Keratinocyte (primary cell): ENCODE measurements at regions not wholly inside any gene's neighbourhood (a gene's known extent, or its start where the extent isn't known, plus 50 kb on each side); places are given as distances from the start of the nearest gene placed in this dataset.

ENCODE experiments used
- DNase-seq: peaks from one replicate; pipeline ENCODE4 v3.0.0-alpha.2; 2011; ENCODE audit warnings: low read depth, missing footprints, low spot score
- FAIRE-seq: peaks from 2 replicates; lab custom pipeline; 2011; peaks lifted over from hg19 to GRCh38; lab: Jason Lieb, UNC
- H2AFZ ChIP-seq: 2 replicates; pipeline ENCODE4 v1.6.0; 2012; ENCODE audit warnings: low read length, control low read depth, inconsistent platforms; ENCODE audit not compliant: control insufficient read depth
- H3K27ac ChIP-seq: 2 replicates; pipeline ENCODE4 v1.5.1; 2011; ENCODE audit warnings: low read length; ENCODE audit not compliant: control insufficient read depth, insufficient read depth
- H3K27me3 ChIP-seq: 3 replicates; pipeline ENCODE4 v1.6.0; 2011; ENCODE audit warnings: low read length; ENCODE audit not compliant: control insufficient read depth, insufficient read depth; ENCODE audit errors: extremely low read depth
- H3K36me3 ChIP-seq, 2 experiments: 2 replicates in 1 of 2; 3 replicates in 1 of 2; pipeline ENCODE4 v1.5.1; 2011; ENCODE audit warnings: low read length in 2 of 2, mild to moderate bottlenecking in 1 of 2; ENCODE audit not compliant: control insufficient read depth in 2 of 2, insufficient read depth in 2 of 2; ENCODE audit errors: extremely low read depth in 1 of 2
- H3K4me1 ChIP-seq: 3 replicates; pipeline ENCODE4 v1.5.1; 2011; ENCODE audit warnings: low read length; ENCODE audit not compliant: control insufficient read depth, insufficient read depth; ENCODE audit errors: extremely low read depth
- H3K4me2 ChIP-seq: 3 replicates; pipeline ENCODE4 v1.6.0; 2011; ENCODE audit warnings: low read depth, low read length; ENCODE audit not compliant: control insufficient read depth, insufficient read depth; ENCODE audit errors: extremely low read depth
- H3K4me3 ChIP-seq, 3 experiments: fragments of 200-600 bp in 1 of 3; sonication (generic) in 1 of 3; 2 replicates in 2 of 3; 3 replicates in 1 of 3; pipeline ENCODE4 v1.5.1; 2011 to 2016; ENCODE audit warnings: low read length in 3 of 3, mild to moderate bottlenecking in 3 of 3, control low read depth in 2 of 3, inconsistent platforms in 1 of 3, low read depth in 1 of 3, mixed read lengths in 1 of 3, mixed run types in 1 of 3, moderate library complexity in 1 of 3; ENCODE audit not compliant: control insufficient read depth in 2 of 3, insufficient read depth in 2 of 3; ENCODE audit errors: extremely low read depth in 1 of 3
- H3K79me2 ChIP-seq: 2 replicates; pipeline ENCODE4 v1.6.0; 2012; ENCODE audit warnings: low read length; ENCODE audit not compliant: control insufficient read depth, insufficient read depth
- H3K9ac ChIP-seq: 3 replicates; pipeline ENCODE4 v1.6.0; 2011; ENCODE audit warnings: low read length; ENCODE audit not compliant: control insufficient read depth, insufficient read depth; ENCODE audit errors: extremely low read depth
- H3K9me1 ChIP-seq: 3 replicates; pipeline ENCODE4 v1.6.0; 2011; ENCODE audit warnings: low read length; ENCODE audit not compliant: control insufficient read depth, insufficient read depth; ENCODE audit errors: extremely low read depth
- H3K9me3 ChIP-seq: 2 replicates; pipeline ENCODE4 v1.5.1; 2012; ENCODE audit warnings: low read depth, low read length; ENCODE audit not compliant: control insufficient read depth
- H4K20me1 ChIP-seq: 3 replicates; pipeline ENCODE4 v1.6.0; 2011; ENCODE audit warnings: low read length; ENCODE audit not compliant: control insufficient read depth, insufficient read depth; ENCODE audit errors: extremely low read depth
- EZH2 ChIP-seq: IDR thresholded peaks from one replicate; pipeline ENCODE4 v1.6.1; 2012; ENCODE audit warnings: inconsistent platforms, mild to moderate bottlenecking, low read length, moderate library complexity
- dilution Hi-C: fragments of 300-500 bp; cut with MboI; formaldehyde crosslinking; loops from one replicate; pipeline ENCODE4 v1.7.0; 2020; ENCODE audit warnings: low sequenced_read_pairs; ENCODE audit not compliant: extremely low pct_ligation_motif_present
- TF ChIP-seq, protein P1 (sequence below), 3 experiments: IDR thresholded peaks in 1 of 3; conservative IDR thresholded peaks in 1 of 3; optimal IDR thresholded peaks in 1 of 3; 2 replicates in 2 of 3; 3 replicates in 1 of 3; pipeline versions ENCODE3 to v1.5.1; 2011; ENCODE audit warnings: low read length in 3 of 3, mild to moderate bottlenecking in 3 of 3, moderate library complexity in 2 of 3, control low read depth in 1 of 3, inconsistent platforms in 1 of 3; ENCODE audit not compliant: insufficient read depth in 2 of 3; ENCODE audit errors: extremely low read depth in 1 of 3

DNA sequence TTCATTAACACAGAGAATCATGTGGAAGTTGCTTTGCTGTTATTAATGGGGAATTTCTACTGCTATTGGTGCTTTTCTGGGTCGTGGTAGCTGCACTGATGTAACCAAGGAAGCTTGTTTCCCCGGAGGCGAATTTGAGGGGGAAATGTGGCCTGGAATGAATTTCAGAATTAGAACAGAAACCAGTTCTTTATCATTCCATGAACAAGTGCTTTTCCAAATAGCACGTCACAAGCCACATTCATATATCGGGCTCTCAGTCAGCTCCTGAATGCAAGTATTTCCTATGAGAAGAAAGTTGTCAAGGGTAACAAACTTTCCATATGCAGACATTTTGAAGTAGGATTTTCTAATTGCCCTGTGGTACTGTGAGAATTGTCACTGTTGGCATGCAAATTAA lies 1353.2 kb downstream of the AACS start:
- H4K20me1 ChIP-seq: no peaks in the 10 kb centered on the region
- H2AFZ ChIP-seq: no peak overlapping the region
- H3K4me1 ChIP-seq: no peaks in the 10 kb centered on the region
- H3K4me2 ChIP-seq: no peak overlapping the region
- FAIRE-seq (no peak), DNase-seq (no peak)
- no peaks in the 10 kb centered on the region for H3K9me3 ChIP-seq
- H3K9me1 ChIP-seq: no peaks in the 10 kb centered on the region
- no peaks in the 10 kb centered on the region for H3K27me3 ChIP-seq
- no peaks in the 10 kb centered on the region for H3K79me2 ChIP-seq
- no peaks in the 10 kb centered on the region for H3K36me3 ChIP-seq
- TF ChIP-seq EZH2: no peak
- TF ChIP-seq, protein P1, sequence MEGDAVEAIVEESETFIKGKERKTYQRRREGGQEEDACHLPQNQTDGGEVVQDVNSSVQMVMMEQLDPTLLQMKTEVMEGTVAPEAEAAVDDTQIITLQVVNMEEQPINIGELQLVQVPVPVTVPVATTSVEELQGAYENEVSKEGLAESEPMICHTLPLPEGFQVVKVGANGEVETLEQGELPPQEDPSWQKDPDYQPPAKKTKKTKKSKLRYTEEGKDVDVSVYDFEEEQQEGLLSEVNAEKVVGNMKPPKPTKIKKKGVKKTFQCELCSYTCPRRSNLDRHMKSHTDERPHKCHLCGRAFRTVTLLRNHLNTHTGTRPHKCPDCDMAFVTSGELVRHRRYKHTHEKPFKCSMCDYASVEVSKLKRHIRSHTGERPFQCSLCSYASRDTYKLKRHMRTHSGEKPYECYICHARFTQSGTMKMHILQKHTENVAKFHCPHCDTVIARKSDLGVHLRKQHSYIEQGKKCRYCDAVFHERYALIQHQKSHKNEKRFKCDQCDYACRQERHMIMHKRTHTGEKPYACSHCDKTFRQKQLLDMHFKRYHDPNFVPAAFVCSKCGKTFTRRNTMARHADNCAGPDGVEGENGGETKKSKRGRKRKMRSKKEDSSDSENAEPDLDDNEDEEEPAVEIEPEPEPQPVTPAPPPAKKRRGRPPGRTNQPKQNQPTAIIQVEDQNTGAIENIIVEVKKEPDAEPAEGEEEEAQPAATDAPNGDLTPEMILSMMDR (optimal IDR thresholded peaks at IDR 0.05 in 1 of 3, IDR thresholded peaks at IDR 0.05 in 1 of 3, conservative IDR thresholded peaks at IDR 0.05 in 1 of 3; ENCODE audit: extremely low read depth in 1 of 3, insufficient read depth in 2 of 3, low read length in 3 of 3): no peak
- H3K4me3 ChIP-seq: no peak overlapping the region
- dilution Hi-C loops: no loop called here
- no peak overlapping the region for H3K9ac ChIP-seq
- H3K27ac ChIP-seq: no peak overlapping the region

DNA sequence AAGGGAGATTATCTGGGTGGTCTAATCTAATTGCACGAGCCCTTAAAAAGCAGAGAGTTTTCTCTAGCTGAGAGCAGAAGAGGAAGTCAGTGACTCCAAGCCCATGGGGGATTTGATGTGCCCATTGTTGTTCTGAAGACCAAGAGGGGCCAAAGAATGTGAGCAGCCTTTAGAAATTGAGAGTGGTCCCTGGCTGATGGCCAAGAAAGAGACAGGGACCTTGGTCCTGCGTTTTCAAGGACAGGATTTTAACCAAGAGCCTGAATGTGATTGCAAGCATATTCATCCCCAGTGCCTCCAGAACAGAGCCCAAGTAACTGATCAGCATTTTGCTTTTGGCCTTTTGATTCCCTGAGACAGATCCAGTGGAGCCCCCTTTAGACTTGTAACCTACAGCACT lies 1353.9 kb downstream of the AACS start:
- H3K4me2 ChIP-seq: no peak overlapping the region
- H3K27ac ChIP-seq: no peak overlapping the region
- DNase-seq (no peak), FAIRE-seq (no peak)
- H3K27me3 ChIP-seq: no peaks in the 10 kb centered on the region
- no peak overlapping the region for H3K9ac ChIP-seq
- H3K4me1 ChIP-seq: no peaks in the 10 kb centered on the region
- H3K36me3 ChIP-seq: no peaks in the 10 kb centered on the region
- H3K4me3 ChIP-seq: no peak overlapping the region
- dilution Hi-C loops: no loop called here
- H4K20me1 ChIP-seq: no peaks in the 10 kb centered on the region
- TF ChIP-seq, protein P1 (optimal IDR thresholded peaks at IDR 0.05 in 1 of 3, IDR thresholded peaks at IDR 0.05 in 1 of 3, conservative IDR thresholded peaks at IDR 0.05 in 1 of 3; ENCODE audit: extremely low read depth in 1 of 3, insufficient read depth in 2 of 3, low read length in 3 of 3): no peak
- no peak for TF ChIP-seq EZH2
- H3K9me3 ChIP-seq: no peaks in the 10 kb centered on the region
- H2AFZ ChIP-seq: no peak overlapping the region
- H3K9me1 ChIP-seq: no peaks in the 10 kb centered on the region
- no peaks in the 10 kb centered on the region for H3K79me2 ChIP-seq
